NCI-H82 treated with DMSO at 0.1 percent for 48 hours (cell line): ENCODE measurements at regions not wholly inside any gene's neighbourhood (a gene's known extent, or its start where the extent isn't known, plus 50 kb on each side); places are given as distances from the start of the nearest gene placed in this dataset.
A peak's percentile ranks its signal among the peaks of the same experiment; 100 is the strongest.
"Not testable (repeated sequence)": the region's sequence is repeated elsewhere in the genome, so short reads cannot be mapped to it uniquely, and the experiment has no call there.

ENCODE experiments used
- DNase-seq: peaks from one replicate; lab custom pipeline; 2025; ENCODE audit not compliant: unreplicated experiment; lab: John Stamatoyannopoulos, UW

DNA sequence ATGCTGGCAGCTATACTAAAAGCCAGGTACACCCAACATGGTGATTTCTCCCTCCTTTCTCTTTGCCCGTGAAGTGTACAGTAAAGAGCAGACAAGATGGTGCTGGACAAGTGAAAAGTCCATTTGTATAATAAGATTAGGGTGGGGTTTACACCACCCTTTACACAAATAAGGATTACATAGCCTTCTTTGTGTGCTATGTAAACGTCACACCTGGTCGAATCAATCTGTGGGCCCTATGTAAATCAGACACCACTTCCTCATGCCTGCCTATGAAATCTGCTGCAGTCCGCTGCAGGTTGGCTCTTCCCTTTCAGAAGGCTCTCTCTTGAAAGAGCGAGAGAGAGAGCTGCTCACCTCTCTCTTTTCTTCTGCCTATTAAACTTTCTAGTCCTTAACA is 1054.3 kb upstream of the SLC39A10 start:
- no peak for DNase-seq

DNA sequence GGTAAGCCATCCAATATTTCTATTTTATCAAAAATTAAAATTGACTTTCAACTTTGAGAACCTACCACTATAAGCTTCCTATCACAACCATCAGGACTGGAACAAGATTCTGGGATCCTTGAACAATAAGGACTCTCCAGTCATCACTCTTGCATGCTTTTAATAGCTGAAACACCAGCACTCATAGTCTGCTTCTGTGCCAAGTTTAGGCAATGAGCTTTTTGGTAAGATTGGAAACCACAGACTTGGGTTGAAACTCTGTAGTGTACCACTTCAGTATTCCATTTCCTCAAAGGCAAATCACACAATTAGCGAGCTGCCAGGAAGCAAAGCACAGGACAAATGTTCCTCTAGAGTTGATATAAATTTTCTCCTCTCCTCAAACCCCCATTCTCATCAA is 1065.8 kb upstream of the SLC39A10 start:
- no peak for DNase-seq

DNA sequence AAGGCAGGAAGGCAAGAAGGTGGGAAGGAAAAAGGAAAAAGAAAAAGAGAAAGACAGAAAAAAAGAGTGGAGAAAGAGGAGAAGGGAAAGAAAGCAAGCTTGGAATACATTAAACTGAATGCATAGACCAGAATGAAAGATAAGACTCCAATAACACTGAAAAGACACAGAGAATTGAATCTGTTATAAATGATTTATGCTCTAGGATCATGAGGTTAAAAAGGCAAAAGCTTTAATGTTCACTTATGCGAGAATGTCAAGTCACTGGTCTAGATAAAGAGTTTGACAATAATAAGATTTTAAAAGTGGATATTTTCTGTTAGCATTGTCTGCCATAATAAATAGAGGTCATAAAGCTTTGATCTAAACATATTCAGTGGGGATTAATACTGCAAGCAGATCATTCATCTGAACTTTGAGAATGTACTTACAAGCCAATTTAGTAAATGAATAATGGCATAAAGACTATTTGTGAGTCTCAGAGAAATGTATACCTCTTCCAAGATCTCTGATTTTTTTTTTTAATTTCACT is 1069.2 kb upstream of the SLC39A10 start:
- DNase-seq, result no peak

- DNase-seq, result no peak
Observed at GRCh38 chr2:194567661-194568017, 1089.4 kb upstream of the SLC39A10 start.

DNA sequence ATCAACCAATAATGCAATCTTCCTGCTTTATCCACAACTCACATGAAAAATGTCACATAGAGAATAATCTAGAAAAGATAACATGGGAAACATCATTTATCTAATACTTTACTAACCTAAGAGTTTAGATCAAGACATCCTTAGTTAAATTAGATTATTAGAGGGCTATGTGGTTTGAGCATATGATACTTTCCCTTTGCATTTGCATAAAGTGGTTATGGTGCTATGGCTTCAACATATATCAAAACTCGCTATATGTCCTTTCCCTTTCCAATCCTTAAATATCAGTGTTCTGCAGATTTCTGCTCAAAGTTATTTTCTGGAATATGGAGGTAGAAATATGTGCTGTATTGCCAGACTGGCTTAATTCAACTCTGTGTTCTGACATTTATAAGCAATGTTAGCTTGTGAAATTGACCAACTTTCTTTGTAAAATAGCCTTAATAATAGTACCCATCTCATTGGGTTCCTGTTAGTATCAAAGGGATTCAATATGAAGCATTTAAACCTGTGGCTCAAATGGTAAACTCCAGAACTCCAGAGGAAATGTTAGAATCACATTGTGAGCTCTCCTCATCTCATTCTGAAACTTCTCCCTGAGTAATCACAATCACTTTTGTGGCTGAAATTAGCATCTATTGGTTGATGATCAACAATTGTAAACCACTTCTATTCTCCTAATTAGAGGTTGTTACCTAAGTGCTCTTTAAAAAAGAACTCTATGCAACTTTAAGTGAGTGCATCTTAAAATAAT is 1089.9 kb upstream of the SLC39A10 start:
- DNase-seq, result no peak

GRCh38 chr2:194564422-194564821 is 1092.6 kb upstream of the SLC39A10 start:
- no peak for DNase-seq

DNA sequence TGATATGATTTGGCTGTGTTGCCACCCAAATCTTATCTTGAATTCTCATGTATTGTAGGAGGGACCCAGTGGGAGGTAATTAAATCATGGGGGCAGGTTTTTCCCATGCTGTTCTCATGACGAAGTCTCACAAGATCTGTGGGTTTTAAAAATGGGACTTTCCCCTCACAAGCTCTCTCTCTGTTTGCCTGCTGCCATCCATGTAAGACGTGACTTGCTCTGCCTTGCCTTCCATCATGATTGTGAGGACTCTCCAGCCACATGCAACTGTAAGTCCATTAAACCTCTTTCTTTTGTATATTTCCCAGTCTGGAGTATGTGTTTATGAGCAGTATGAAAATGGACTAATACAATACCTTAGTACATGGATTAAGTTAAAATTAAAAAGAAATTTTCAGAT is 1094.7 kb upstream of the SLC39A10 start:
- DNase-seq, result no peak

DNA sequence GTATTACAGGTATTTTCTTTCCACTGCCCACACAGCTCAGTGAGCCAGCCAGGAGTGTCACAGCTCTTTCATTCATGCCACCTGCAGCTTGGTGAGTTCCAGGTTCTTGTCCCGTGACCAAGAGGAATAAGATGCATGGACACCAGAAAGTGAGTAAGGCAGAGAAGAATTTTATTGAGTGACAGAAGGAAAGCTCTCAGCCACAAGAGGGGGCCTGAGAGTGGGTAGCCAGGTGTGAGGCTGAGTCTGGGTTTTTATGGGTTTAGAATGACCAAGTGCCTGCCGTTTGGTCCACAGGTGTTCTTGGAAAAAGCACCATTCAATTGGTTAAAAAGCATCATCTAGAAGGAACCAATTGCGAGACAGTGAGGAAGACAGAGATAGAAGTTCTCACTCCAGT is 1097.1 kb upstream of the SLC39A10 start:
- no peak for DNase-seq

- DNase-seq, result no peak
Observed at GRCh38 chr2:194559523-194559922, 1097.5 kb upstream of the SLC39A10 start.

DNA sequence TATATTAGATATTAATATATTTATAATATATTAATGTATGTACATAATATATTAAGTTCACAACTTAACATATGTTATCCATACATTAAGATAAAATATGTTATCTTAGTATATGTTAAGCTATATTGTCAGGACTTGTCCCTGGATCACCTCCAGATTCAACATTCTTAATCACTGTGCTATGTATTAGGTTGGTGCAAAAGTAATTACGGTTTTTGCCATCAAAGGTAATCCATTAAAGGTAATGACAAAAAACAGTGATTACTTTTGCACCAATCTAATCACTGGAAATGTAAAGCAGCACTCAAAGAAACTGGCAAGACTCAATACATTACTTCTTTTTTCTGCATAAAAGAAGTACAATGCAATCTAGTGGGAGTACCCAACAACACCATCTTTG is 1099.0 kb upstream of the SLC39A10 start:
- no peak for DNase-seq

DNA sequence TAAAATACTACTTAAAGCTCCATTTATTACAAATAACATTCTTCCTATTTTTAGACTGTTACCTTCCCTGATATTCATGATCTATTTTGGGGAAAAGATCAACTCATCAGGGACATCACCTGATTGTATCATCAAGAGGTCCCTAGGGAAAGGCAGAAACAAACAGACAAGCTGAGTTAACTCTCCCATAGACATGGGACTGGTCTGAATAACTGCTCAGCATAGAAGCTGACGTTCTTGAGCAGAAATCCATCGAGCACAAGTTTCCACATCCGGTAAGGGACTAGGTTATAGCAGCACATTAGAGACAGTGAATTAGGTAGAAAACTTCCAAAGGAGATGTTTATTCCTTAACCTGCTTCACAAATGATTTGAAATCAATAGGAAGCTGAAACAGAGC is 1100.4 kb upstream of the SLC39A10 start:
- DNase-seq, result no peak

DNA sequence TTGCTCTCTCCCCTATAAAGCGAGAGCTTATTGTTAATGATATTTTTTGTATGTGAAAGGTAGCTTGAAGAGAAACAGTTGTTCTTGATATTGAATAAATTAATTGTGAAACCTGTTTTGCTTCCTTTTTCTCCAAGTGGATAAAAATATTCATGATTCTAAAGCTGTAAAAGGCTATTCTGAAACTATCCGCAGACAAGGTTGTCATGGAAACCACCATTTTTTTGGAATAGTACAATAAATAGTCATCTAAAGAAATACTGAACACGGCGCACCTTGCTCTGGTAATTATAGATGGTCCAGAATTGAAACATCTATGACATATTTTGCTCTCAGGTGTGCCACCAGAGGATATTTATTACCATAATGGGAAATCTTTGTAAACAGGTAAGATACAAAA is 1103.0 kb upstream of the SLC39A10 start:
- DNase-seq, result no peak

DNA sequence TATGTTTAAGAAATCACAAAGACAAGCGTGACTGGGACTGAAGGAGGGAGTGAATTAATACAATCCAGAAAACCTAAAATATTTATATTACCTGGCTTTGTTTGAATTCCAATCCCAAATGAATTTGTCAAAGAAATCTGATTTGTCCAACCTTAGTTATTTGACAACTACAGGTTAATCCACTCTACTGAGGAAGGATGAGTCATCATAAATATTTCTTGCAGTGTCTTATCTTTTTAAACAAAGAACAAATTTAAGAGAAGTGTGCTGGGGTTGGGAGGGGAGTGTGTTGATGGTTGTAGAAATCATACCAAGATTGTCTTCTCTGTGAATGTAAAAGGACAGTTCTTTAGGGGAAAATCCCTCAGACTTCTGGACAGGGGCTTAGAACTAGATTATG is 1106.3 kb upstream of the SLC39A10 start:
- DNase-seq, result no peak

- DNase-seq, result no peak
Observed at GRCh38 chr2:194549387-194549786, 1107.6 kb upstream of the SLC39A10 start.

DNA sequence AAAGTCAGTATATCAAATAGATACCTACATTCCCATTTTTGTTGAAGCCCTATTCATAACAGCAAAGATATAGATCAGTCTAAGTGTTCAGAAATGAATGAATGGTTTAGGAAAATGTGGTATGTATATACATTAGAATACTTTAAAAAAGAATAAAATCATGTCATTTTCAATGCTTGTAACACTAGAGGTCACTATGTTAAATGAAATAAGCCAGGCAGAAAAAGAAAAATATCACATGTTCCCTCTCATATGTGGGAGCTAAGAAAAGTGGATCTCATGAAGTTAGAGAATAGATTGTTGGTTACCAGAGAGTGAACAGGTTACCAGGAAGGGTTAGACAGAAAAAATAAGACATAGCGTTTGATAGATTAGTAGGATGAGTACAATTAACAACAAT is 1111.0 kb upstream of the SLC39A10 start:
- DNase-seq, result no peak

DNA sequence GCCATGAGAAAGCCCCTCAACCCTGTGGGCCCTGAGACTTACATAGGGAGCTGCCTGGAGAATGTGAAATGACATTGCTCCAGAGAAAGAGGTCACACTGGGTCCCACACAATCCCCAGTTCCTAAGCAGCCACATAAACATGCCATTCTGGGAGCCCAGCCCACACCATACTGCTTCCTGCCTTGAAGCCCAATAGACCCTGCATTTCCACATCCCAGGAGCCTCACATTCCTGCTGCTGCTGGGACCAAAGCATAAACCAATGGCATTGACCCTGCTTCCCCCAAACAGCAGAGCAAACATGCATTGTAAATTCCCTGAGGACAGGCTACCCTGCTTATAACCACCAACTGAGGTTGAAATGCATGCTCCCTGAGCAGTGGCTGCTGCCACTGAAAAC is 1117.6 kb upstream of the SLC39A10 start:
- no peak for DNase-seq

GRCh38 chr2:194526121-194526520 is 1130.9 kb upstream of the SLC39A10 start:
- no peak for DNase-seq

DNA sequence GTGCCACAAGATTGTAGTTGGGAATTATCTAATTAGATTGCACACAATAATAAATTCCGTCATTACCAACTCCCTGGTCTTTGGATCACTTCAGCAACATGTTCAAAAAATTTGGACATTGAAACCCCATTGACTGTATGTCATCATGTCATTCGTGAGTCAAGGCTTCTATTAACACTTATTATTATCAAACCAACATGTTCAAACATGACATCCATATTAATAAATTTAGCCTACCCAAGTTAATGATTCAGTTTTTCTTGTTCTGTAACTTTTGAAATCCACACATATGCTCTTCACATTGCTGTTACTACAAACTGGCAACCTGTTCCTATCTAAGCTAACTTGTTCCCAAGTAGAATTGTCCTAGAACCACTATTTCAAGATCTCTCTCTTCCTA is 1142.7 kb upstream of the SLC39A10 start:
- DNase-seq, result no peak

- DNase-seq, result not testable (repeated sequence)
Observed at GRCh38 chr2:194511070-194511469, 1146.0 kb upstream of the SLC39A10 start.

GRCh38 chr2:194504876-194505275 is 1152.2 kb upstream of the SLC39A10 start:
- peak; percentile 90 for DNase-seq

DNA sequence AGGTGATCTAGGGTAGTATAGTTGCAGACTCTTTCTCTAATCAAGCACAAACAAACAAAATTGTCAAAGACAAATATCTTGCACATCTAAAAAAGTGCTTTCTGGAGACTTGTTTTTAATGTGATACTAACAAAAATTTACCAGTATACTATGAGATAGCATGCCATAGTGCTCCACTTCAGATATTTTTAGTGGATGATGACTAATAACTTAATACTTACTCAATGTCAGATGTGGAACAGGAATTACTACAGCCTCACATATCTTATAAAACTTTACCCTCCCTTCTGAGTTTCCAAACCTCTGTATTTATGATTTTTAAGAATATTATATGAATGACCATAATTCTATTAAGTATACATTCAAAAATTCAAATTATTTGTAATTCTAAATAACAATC is 1162.0 kb upstream of the SLC39A10 start:
- no peak for DNase-seq

DNA sequence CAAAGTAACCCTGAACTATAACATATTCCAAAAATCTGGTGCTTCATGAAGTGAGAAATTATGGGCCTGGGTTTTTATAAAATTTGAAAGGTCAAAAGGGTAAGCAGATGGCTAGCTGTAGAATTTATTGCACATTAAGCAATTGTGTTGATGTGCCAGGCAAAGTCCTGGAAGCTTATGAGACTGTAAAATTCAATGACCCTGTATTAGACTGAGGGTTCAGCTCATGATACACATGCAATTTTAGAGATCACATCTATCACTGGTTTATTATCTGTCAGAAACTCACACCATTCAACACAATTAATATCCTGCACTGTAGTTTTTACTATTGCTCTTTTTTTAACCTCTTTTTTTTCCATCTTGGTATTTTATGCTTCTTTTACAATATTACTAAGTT is 1162.6 kb upstream of the SLC39A10 start:
- DNase-seq, result peak; percentile 12

GRCh38 chr2:194491409-194492115 is 1165.5 kb upstream of the SLC39A10 start:
- no peak for DNase-seq
